GM12878 (cell line): ENCODE measurements at regions not wholly inside any gene's neighbourhood (a gene's known extent, or its start where the extent isn't known, plus 50 kb on each side); places are given as distances from the start of the nearest gene placed in this dataset.

Experiments used
- ATAC-seq: fragments of 200-7000 bp; cut with Tn5 transposase; 3 replicates; pipeline ENCODE4 v1.9.1; 2020; ENCODE audit warnings: mild to moderate bottlenecking, moderate library complexity
- BruUV-seq: library from RNA; stranded (reverse); fragments of 400-500 nt; replicated peaks from 2 replicates; lab custom pipeline; 2021; lab: Mats Ljungman, UMichigan
- CTCF ChIA-PET: fragments of 300-600 bp; sonication (Branson Sonifier 250); formaldehyde crosslinking; extraction: SDS; loops from one replicate; lab custom pipeline; 2021; ENCODE audit warnings: inconsistent platforms; lab: Yijun Ruan, JAX
- POLR2A ChIA-PET: fragments of 350-600 bp; formaldehyde crosslinking; extraction: SDS; loops from one replicate; lab custom pipeline; 2021; ENCODE audit warnings: inconsistent platforms; lab: Charles Lee
- RAD21 ChIA-PET: fragments of 300-600 bp; sonication (Branson Sonifier 250); formaldehyde crosslinking; loops from one replicate; lab custom pipeline; 2023; ENCODE audit warnings: antibody characterized with exemption; ENCODE audit not compliant: unreplicated experiment; lab: Charles Lee
- SMC1A ChIA-PET: fragments of 300-600 bp; sonication (Branson Sonifier 250); formaldehyde crosslinking; loops from one replicate; lab custom pipeline; 2023; ENCODE audit not compliant: unreplicated experiment, uncharacterized antibody; lab: Charles Lee
- DNase-seq: peaks from one replicate; pipeline ENCODE4 v3.0.0-alpha.2; 2011; ENCODE audit warnings: low read depth, low spot score
- FAIRE-seq: peaks from 3 replicates; lab custom pipeline; 2011; peaks lifted over from hg19 to GRCh38; lab: Jason Lieb, UNC
- H2AFZ ChIP-seq: 2 replicates; pipeline ENCODE4 v1.6.0; 2011; ENCODE audit warnings: low read depth, low read length, control low read depth; ENCODE audit not compliant: control insufficient read depth
- H3K27ac ChIP-seq: 2 replicates; pipeline ENCODE4 v1.5.1; 2011; ENCODE audit warnings: control low read depth; ENCODE audit not compliant: control insufficient read depth, insufficient read depth
- H3K27me3 ChIP-seq, 2 experiments: replicated peaks in 1 of 2; 2 replicates each; pipeline versions ENCODE4 v1.6.0 to v1.6.1; 2011; ENCODE audit warnings: low read length in 1 of 2; ENCODE audit not compliant: control insufficient read depth in 2 of 2, insufficient read depth in 2 of 2
- H3K36me3 ChIP-seq, 2 experiments: 2 replicates each; pipeline ENCODE4 v1.5.1; 2011; ENCODE audit warnings: low read length in 1 of 2; ENCODE audit not compliant: control insufficient read depth in 2 of 2, insufficient read depth in 2 of 2
- H3K4me1 ChIP-seq: 2 replicates; pipeline ENCODE4 v1.6.1; 2011; ENCODE audit warnings: mild to moderate bottlenecking, low read length, moderate library complexity, mixed read lengths; ENCODE audit not compliant: control insufficient read depth, insufficient read depth
- H3K4me2 ChIP-seq: 2 replicates; pipeline ENCODE4 v1.6.0; 2011; ENCODE audit warnings: control low read depth; ENCODE audit not compliant: control insufficient read depth, insufficient read depth
- H3K4me3 ChIP-seq: fragments of 200-600 bp; sonication (generic); 2 replicates; pipeline ENCODE4 v1.5.1; 2016
- H3K79me2 ChIP-seq: 2 replicates; pipeline ENCODE4 v1.6.0; 2011; ENCODE audit warnings: low read length; ENCODE audit not compliant: control insufficient read depth, insufficient read depth
- H3K9ac ChIP-seq: 2 replicates; pipeline ENCODE4 v1.8.0; 2011; ENCODE audit warnings: low read length, control low read depth, mixed read lengths; ENCODE audit not compliant: control insufficient read depth, insufficient read depth
- H3K9me3 ChIP-seq: replicated peaks from 3 replicates; pipeline ENCODE4 v1.5.1; 2011; ENCODE audit warnings: mild to moderate bottlenecking, low read length; ENCODE audit not compliant: control insufficient read depth, insufficient read depth
- H4K20me1 ChIP-seq: 2 replicates; pipeline ENCODE4 v1.6.0; 2011; ENCODE audit not compliant: control insufficient read depth, insufficient read depth
- ASH2L ChIP-seq: fragments of 300-600, 200-600 bp; sonication (generic); IDR thresholded peaks from 2 replicates; pipeline ENCODE4 v1.6.1; 2017; ENCODE audit warnings: low read depth, mild to moderate bottlenecking, borderline replicate concordance
- BMI1 ChIP-seq: fragments of 450-650 bp; IDR thresholded peaks from 2 replicates; pipeline ENCODE4 v1.6.1; 2016; ENCODE audit warnings: mild to moderate bottlenecking, moderate library complexity, borderline replicate concordance
- EZH2 ChIP-seq: IDR thresholded peaks from 2 replicates; pipeline ENCODE4 v1.6.1; 2012; ENCODE audit warnings: low read depth, mild to moderate bottlenecking, control low read depth, inconsistent platforms, low read length, borderline replicate concordance; ENCODE audit not compliant: control insufficient read depth
- MYB ChIP-seq: fragments of 150-350 bp; IDR thresholded peaks from 2 replicates; pipeline ENCODE4 v1.6.1; 2014; ENCODE audit warnings: mild to moderate bottlenecking, low read depth, low read length, borderline replicate concordance
- NBN ChIP-seq: fragments of 450-650 bp; IDR thresholded peaks from 2 replicates; pipeline ENCODE4 v1.6.1; 2016
- NFXL1 ChIP-seq: fragments of 450-650 bp; IDR thresholded peaks from 2 replicates; pipeline ENCODE4 v1.6.1; 2017; ENCODE audit warnings: antibody characterized with exemption, mild to moderate bottlenecking, borderline replicate concordance
- NFYA ChIP-seq: IDR thresholded peaks from 2 replicates; pipeline ENCODE4 v1.6.1; 2011; ENCODE audit warnings: low read depth, mild to moderate bottlenecking, low read length, improper control_type of control experiment, borderline replicate concordance
- NR2F1 ChIP-seq: fragments of 450-650 bp; conservative IDR thresholded peaks from 2 replicates; pipeline ENCODE4 v1.6.1; 2017; ENCODE audit warnings: mild to moderate bottlenecking
- NRF1 ChIP-seq: conservative IDR thresholded peaks from 2 replicates; pipeline ENCODE4 v1.6.1; 2011; ENCODE audit warnings: mild to moderate bottlenecking, low read depth, low read length, improper control_type of control experiment
- PAX8 ChIP-seq: fragments of 450-650 bp; IDR thresholded peaks from 2 replicates; pipeline ENCODE4 v1.6.1; 2017; ENCODE audit warnings: mild to moderate bottlenecking, moderate library complexity
- RCOR1 ChIP-seq: conservative IDR thresholded peaks from 2 replicates; pipeline ENCODE4 v1.6.1; 2012; ENCODE audit warnings: low read depth, low read length, improper control_type of control experiment
- RELA ChIP-seq: fragments of 450-650 bp; IDR thresholded peaks from 2 replicates; pipeline ENCODE4 v1.8.0; 2014; ENCODE audit warnings: borderline replicate concordance; ENCODE audit not compliant: partially characterized antibody
- SIX5 ChIP-seq: IDR thresholded peaks from 2 replicates; pipeline ENCODE4 v1.6.1; 2011; ENCODE audit warnings: mild to moderate bottlenecking, low read depth, low read length, moderate library complexity; ENCODE audit not compliant: severe bottlenecking
- SPI1 ChIP-seq: IDR thresholded peaks from 2 replicates; pipeline ENCODE4 v1.6.1; 2011; ENCODE audit warnings: low read depth, mild to moderate bottlenecking, low read length, moderate library complexity, borderline replicate concordance; ENCODE audit not compliant: insufficient read depth
- SUZ12 ChIP-seq: fragments of 200-600 bp; sonication (generic); IDR thresholded peaks from one replicate; pipeline ENCODE4 v1.6.1; 2018; ENCODE audit warnings: antibody characterized with exemption, mild to moderate bottlenecking; ENCODE audit not compliant: unreplicated experiment
- TARDBP ChIP-seq: IDR thresholded peaks from 2 replicates; pipeline ENCODE4 v1.6.1; 2016; ENCODE audit warnings: borderline replicate concordance
- TCF12 ChIP-seq: IDR thresholded peaks from 2 replicates; pipeline ENCODE4 v1.6.1; 2011; ENCODE audit warnings: low read depth, mild to moderate bottlenecking, low read length
- TCF7 ChIP-seq: IDR thresholded peaks from 2 replicates; pipeline ENCODE4 v1.6.1; 2014; ENCODE audit warnings: antibody characterized with exemption, borderline replicate concordance
- WGBS: methylation state at CpG from one replicate; pipeline ENCODE4 v1.1.6; 2016; ENCODE audit warnings: low lambda C conversion rate; ENCODE audit not compliant: insufficient replicate concordance, insufficient coverage; ENCODE audit errors: missing lambda C conversion rate; 5-methylcytosine and 5-hydroxymethylcytosine counted together
- in situ Hi-C: fragments of 300-500 bp; cut with MboI; formaldehyde crosslinking; loops from 9 replicates; pipeline ENCODE4 v1.14.3; 2018; ENCODE audit warnings: mixed read lengths
- intact Hi-C: fragments of 100-400 bp; cut with micrococcal nuclease; formaldehyde crosslinking; loops from one replicate; pipeline ENCODE4 v1.14.2; 2022; ENCODE audit not compliant: unreplicated experiment

GRCh38 chr2:220070349-220070748, 442.9 kb downstream of the SLC4A3 start:
- SMC1A ChIA-PET: no interaction called here
- H3K4me1 ChIP-seq: no peaks in the 10 kb centered on the region
- TF ChIP-seq NFXL1 (no peak), PAX8 (no peak), RCOR1 (no peak), SUZ12 (no peak)
- TF ChIP-seq, all 136 proteins: peak for 0
- H3K79me2 ChIP-seq: no peaks in the 10 kb centered on the region
- BruUV-seq: no TSS peak
- H3K9me3 ChIP-seq: no peaks in the 10 kb centered on the region
- ChIA-PET RAD21 (no interaction called here), POLR2A (no interaction called here), CTCF (no interaction called here)
- no peak overlapping the region for H3K4me3 ChIP-seq
- DNase-seq (no peak), FAIRE-seq (no peak), ATAC-seq (no peak)
- no peaks in the 10 kb centered on the region for H3K36me3 ChIP-seq
- H4K20me1 ChIP-seq: no peaks in the 10 kb centered on the region
- H3K9ac ChIP-seq: no peak overlapping the region
- 0% methylated on average over 1 of the region's 1 CpG for WGBS
- in situ Hi-C loops: no loop called here
- no peak overlapping the region for H3K4me2 ChIP-seq
- intact Hi-C loops: no loop called here
- no peak overlapping the region for H3K27ac ChIP-seq
- no peak overlapping the region for H2AFZ ChIP-seq
- H3K27me3 ChIP-seq: no peaks in the 10 kb centered on the region

GRCh38 chr2:220071696-220072095, 444.3 kb downstream of the SLC4A3 start:
- no TSS peak for BruUV-seq
- intact Hi-C loops: no loop called here
- Histone ChIP-seq H3K79me2 (no peaks in the 10 kb centered on the region), H3K4me1 (no peaks in the 10 kb centered on the region), H3K27ac (no peak overlapping the region), H3K27me3 (0 out of 4 replicates have a peak, but pooled peaks cover 0 to 2% of the 10 kb centered on the region in 2 experiments), H2AFZ (no peak overlapping the region), H3K36me3 (no peaks in the 10 kb centered on the region), H3K9ac (no peak overlapping the region), H3K4me3 (no peak overlapping the region), H3K4me2 (no peak overlapping the region), H3K9me3 (no peaks in the 10 kb centered on the region), H4K20me1 (no peaks in the 10 kb centered on the region)
- CTCF ChIA-PET: no interaction called here
- no peak for TF ChIP-seq NFXL1
- TF ChIP-seq NRF1: no peak
- no peak for TF ChIP-seq MYB
- TF ChIP-seq NR2F1: no peak
- no peak for TF ChIP-seq RELA
- TF ChIP-seq TCF12: no peak
- TF ChIP-seq NFYA: no peak
- TF ChIP-seq TARDBP: no peak
- TF ChIP-seq ASH2L: no peak
- no peak for TF ChIP-seq NBN
- TF ChIP-seq SIX5: no peak
- no peak for TF ChIP-seq EZH2
- no peak for TF ChIP-seq SPI1
- TF ChIP-seq TCF7: no peak
- TF ChIP-seq BMI1: no peak
- in situ Hi-C loops: no loop called here
- POLR2A ChIA-PET: no interaction called here
- SMC1A ChIA-PET: no interaction called here
- ATAC-seq (no peak), FAIRE-seq (no peak), DNase-seq (no peak)
- RAD21 ChIA-PET: no interaction called here
- WGBS: 6% methylated on average over 5 of the region's 5 CpGs
